ENCODE measurements at regions not wholly inside any gene's neighbourhood (a gene's known extent, or its start where the extent isn't known, plus 50 kb on each side); places are given as distances from the start of the nearest gene placed in this dataset.

GRCh38 chrX:77088233-77088632 lies 359.0 kb upstream of the FGF16 start:
- TF ChIP-seq ETV6 (CRISPR knock-in tag; IDR thresholded peaks at IDR 0.05) (no peak), ZNF671 (CRISPR knock-in tag; IDR thresholded peaks at IDR 0.05) (no peak), CTCF (IDR thresholded peaks at IDR 0.05) (no peak), NR1H2 (CRISPR knock-in tag; IDR thresholded peaks at IDR 0.05) (no peak), FOXP1 (CRISPR knock-in tag; IDR thresholded peaks at IDR 0.05; ENCODE audit: borderline replicate concordance) (no peak), MXD4 (CRISPR knock-in tag; IDR thresholded peaks at IDR 0.05; ENCODE audit: borderline replicate concordance) (no peak), NR2C2 (CRISPR knock-in tag; IDR thresholded peaks at IDR 0.05) (no peak), JUN (CRISPR knock-in tag; IDR thresholded peaks at IDR 0.05) (no peak), CREB1 (CRISPR knock-in tag; IDR thresholded peaks at IDR 0.05) (no peak), USF2 (CRISPR knock-in tag; IDR thresholded peaks at IDR 0.05) (no peak)

Data from WTC11 (cell line).